GM19238 (cell line): ENCODE measurements at regions not wholly inside any gene's neighbourhood (a gene's known extent, or its start where the extent isn't known, plus 50 kb on each side); places are given as distances from the start of the nearest gene placed in this dataset.

Experiments used
- DNase-seq: peaks from one replicate; pipeline ENCODE4 v3.0.0; 2011; ENCODE audit warnings: low spot score; ENCODE audit not compliant: insufficient read length

DNA sequence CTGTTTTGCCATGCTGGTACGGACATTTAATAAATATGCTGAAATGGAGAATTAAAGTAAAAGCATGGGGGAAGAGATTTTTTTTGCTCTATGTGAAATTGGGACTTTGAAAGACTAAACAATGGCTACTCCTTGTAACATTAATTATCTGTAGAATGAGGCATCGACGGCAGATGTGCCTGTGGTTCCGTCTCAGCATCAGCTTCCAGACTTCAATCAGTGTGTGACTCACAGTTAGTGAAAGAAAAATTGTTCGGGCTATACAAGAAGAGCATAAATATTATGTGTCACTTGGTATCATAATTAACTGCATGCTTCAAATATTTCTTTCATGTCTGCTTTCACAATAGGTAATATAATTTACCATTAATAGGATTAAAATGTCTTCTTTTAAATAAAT is 117.0 kb upstream of the SMIM21 start:
- no peak for DNase-seq

DNA sequence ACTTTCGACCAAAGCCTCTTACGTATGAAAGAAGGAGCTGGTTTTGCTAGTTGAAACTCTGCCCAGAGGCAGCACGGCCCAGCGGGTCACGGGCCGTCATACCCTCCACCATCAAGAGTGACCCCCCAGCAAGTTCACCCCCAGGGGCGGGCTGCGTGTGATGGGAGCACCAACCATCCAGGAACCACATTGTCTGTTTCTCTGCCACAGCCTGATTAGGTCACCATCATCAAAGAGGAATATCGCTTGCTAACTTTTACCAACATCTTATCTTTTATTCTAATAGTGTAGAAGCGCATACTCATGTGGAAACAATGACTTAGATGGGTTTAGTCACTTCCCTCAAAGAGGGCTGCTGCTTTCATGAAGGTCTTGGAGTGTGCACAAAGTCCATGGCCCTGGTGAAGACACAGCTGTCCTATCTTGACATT is 116.6 kb upstream of the SMIM21 start:
- no peak for DNase-seq

DNA sequence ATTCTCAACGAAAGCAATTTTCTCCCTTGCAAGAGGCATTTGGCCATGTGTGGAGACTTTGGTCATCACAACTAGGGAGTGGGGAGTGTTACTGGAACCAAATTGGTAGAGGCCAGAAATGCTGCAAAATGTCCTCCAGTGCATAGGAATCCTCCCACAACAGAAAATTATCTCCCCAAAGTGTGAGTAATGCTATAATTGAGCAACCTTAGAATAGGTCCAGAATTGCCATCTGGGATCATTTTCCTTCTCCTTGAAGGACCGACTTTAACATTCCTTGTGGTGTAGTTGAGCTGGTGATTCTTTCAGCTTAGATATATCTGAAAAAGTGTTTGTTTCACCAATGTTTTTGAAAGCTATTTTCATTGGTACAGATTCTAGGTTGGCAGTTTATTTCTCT is 111.2 kb upstream of the SMIM21 start:
- no peak for DNase-seq

DNA sequence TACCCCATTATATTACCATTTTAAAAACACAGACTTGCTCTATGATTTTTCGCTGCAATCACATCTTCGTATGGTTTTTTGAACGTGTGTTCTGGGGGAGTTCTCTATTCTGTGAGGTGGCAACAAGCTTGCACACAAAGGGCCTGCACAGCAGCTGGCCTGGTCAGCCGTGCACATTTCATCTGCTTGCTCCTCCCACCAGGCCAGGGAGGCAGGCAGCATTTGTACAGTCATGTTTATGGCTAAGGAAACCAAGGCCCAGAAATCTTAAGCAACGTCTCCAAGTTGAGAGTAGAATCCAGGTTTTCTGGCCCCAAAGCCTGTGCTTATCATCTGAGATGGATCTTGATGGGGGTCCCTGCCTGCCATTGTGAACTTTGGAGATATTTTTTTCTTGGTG is 106.4 kb upstream of the SMIM21 start:
- no peak for DNase-seq

DNA sequence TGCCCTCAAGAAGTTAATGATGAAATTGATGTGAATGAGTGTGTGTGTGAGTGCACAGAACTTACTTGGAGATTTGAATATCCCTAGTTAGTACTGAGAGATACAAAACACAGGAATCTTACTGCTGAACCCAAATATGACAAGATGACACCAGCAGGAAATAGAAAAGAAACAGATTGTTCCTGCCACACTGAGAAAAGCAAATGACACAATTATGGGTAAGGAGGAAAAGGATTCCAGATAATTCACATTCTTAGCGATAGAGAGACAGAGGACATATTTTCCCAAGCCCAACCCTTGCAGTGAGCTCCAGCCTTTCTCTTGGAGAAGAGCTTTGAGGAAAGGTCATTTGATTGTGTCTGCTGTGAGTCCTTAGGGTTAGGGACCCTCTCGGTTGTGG is 105.7 kb upstream of the SMIM21 start:
- DNase-seq, result no peak

DNA sequence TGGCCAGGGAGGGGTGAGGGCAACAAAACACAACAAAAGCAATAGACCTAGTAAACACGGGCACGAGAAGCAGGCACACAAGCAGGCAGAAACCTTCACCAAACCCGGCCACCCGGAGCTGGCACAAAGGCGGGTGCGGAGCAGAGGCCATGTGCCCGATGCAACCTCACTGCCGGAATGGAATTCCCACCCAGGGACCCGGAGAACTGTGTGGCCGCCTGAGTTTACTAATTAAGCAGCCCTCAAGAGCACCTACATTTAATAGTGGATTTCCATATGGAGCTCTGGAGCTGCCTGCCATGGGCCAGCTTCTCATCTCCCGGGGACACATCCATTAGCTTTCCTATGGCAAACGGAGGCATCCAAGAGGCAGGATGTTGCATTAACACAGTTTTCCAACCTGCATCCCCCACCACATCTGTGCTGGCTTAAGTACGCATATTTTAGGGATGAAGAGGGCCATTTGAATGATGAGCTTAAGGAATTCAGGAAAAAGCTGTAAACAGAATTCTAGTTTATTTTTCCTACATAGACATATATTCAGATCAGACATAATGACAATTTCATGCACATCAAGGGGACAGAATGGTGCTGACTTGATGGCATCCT is 104.5 kb upstream of the SMIM21 start:
- DNase-seq, result no peak

DNA sequence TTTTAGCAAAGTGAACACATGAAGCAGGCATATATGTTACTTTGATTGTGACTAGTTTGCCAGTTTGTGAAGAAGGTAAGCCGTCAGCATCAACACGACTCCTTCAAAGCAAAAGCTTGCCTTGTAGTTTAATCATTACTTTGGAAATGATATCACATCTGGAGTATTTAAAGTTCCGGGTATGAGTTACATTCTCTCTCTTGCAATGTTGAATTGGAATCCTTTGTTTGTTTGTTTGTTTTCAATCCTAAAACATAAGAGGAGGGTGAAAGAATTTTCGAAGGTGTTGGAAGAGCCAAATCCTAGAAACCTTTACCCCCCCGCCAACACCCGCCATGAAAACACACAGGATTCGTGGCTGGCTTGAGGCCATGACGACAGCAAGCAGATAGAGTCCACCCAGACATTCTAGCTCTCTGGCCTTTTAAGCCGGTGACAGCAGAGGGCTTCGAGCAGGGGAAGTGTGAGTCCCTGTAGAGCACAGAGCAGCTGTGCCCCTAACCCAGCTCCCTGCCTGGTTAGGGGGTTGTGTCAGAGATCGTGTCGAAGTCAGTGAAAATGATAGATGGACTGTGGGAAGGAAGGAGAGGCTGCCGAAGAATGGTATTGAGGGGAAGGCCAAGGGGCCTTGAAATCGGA is 103.8 kb upstream of the SMIM21 start:
- no peak for DNase-seq

DNA sequence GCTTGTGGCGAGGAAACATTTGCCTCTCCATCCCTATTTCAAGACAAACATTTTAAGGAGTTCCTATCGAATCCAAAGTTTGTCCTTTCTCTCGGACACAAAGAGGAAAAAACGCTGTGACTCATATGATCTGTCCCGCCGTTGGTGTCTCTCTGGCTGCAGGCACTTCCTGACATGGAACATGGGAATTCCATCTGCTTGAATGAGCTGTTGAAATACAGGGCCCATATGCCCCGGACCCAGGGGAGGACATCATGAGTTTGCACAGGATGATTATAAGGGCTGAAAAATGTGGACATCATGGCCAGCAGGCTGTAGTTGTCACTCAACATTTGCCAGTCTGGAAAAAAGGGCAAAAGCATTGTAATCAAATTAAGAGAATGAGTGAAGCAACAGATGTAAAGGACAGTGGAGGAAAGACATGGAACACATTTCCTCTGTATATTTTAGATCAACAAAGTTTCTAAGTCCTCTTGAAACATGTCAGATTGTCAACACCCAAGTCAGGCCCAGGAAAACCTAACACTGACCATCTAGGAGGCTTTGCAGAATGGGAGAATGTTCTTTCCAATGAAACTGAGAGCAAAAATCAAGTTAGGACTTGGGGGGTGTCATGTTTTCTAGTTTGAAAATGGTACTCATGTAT is 103.2 kb upstream of the SMIM21 start:
- DNase-seq, result no peak

DNA sequence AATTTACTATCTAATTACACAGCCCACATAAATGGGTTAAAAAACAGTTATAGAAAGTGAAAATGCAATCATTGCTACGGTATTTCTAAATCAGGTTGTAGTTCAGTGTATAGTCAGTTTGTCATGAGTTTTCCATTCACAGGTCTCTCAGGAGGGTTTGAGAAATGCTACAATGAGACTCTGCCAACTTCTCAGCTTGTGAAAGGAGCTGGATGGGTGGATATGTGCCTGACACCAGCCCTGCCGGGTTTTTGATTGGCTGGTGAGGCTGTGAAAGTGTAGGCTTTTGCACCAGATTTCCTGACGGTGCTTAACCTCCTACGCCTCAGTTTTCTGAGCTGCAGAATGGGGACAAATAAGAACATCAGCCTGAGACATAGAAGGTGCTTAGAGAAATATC is 102.6 kb upstream of the SMIM21 start:
- DNase-seq, result no peak

DNA sequence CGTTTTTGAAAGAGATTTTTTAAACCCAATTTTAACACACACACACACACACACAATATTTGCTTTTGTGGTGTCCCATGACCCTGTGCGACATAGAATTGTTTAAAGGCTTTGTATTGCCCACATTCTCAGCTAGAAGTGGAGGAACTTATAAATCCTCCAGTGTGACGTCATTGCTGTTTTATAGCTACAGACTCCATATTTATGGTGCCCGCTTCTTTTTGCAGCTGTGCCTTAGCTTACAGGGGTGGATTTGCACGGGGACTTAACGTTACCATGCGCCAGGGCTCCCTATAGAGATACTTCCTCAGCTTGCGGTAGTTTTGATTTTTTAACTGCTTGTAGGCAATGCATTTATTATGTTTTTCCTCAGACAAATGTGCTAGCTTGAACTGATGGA is 101.9 kb upstream of the SMIM21 start:
- no peak for DNase-seq

DNA sequence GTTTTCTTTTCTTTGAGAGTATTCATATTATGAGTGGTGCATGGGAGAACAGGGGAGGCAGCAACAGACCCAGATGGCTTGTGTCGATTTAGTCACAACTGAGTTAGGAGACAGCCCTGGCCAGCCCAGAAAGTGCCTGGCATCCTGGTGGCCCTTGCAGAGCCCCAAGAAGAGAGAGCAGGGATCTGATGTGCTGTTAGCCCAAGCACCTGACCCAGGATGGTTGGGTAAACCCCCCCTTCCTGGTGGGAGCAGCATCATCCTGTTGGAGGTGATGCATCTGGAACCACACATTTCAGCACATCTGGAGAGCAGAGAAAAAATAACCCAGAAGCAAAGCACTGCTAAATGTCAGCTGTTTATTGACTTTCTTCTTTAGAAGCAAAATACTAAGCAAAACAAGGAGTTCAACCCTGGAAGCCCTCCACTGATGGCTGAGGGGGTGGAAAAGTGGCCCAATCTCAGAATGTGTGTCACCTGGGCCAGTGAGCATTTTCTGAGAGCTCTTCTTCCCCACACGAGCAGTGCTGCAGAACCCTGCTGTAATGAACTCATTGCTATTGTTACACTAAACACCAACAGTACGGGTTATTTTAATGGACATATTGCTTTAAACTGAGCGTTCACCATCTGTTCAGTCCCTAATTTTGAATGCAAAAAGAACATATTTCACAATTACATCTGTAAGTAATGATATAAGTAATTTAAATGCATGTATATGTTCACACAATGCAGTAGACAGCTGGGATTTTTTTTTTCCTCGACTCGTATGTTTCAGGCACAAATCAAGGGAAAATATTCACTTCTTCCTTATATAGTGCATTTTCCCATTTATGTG is 100.6 kb upstream of the SMIM21 start:
- no peak for DNase-seq

DNA sequence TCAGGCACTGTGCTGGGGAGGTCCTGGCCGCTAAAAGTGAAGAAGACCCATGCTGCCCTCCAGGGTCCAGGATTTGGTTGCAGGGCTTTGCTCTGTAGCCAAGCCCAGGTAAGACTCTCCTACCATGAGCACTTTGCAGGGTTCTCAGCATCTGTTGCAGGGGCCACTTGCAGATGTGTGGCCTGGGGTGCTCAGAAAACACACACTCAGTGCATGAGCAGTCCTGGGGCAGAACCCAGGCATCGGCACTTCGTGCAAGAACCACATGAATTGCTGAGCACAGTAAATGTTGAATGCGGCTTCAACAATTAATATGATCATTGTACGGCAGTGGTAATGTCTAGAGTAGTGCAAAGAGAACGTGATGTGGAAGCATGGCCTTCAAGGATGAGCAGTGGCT is 98.5 kb upstream of the SMIM21 start:
- DNase-seq, result no peak

DNA sequence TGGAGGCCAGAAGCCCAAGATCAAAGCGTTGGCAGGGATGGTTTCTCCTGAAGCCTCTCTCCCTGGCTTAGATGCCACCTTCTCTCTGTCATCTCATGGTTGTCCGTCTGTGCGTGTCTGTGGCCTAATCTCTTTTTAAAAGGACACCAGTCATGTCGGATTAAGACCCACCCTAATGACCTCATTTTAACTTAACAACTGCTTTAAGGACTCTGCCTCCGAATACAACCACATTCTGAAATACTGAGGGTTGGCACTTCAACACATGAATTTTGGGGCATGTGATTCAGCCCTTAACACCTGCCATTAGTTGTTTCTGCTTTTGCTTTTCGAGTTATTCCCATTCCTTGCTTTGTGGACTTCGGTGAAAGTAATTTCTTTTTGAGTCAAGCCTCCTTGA is 97.8 kb upstream of the SMIM21 start:
- DNase-seq, result no peak

DNA sequence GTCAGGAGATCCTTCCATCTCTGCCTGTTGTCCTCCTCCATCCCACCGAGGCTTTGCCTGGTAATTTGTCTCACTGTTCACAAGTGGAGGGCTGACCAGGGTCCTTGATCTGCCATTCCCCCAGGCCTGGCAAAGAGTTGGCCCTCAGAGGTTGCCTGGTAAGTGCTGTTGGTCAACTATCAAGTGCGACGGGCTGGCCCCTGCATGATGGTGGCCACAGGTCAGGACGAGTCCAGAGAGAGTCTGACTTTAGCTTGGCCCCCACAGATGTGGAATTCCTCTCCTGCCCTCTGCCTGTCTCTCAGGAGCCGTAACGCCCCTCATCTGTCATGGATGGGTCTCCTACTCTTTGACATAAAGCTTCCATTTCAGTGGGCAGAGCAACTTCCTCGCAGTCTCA is 97.3 kb upstream of the SMIM21 start:
- no peak for DNase-seq

DNA sequence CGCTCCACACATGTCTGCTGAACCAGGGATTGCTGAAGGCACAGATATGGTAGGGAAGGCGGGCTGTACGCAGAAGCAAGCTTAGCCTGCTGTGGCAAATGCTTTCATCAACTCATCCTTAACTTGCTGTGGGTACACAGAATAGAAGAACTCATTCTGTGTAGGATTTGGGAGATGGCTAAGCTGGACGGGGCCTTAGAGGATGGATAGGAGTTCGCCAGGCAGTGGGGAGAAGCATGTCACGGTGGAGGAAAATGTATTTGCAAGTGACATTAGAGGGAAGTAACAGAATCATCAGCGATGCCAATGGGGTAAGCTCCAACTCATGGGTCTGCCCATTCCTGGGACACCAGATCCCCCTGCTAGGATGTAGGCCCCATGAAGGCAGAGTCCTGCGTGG is 96.7 kb upstream of the SMIM21 start:
- no peak for DNase-seq

DNA sequence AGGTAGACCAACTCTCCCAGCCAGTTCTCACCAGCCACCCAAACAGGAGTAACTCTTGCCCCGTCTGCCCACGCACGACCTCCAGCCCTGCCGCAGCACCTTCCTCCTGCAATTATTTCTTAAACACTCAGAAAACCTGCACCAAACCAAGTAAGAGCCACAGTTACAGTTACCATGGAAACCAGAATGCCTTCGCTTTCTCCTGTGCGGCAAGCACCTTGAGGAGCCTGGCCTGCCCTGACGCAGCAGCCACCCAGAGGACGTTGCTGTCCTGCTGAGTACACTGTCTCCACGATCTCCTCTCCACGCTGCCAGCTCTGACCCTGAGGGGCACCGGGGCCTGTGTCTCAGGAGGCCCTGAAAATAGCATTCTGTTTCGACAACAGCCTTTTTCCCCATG is 94.3 kb upstream of the SMIM21 start:
- DNase-seq, result no peak

DNA sequence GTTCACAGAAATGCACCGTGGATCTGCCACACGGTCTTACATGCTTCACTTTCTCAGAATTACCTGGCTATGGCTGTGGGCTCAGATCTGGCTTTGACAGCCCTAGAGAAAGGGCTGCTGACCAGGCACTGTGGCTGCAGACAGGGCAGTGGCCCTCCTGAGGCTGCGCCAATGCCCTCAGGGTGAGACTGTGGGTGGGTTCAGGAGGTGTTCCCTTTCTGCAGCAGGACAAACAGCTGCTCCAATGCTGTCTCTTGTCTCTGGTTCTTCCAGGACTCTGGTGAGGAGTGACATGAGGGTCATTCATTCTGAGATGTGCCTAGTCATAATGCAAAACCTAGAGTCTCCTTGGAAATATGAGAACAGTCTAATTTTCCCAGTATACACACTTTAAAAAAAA is 90.5 kb upstream of the SMIM21 start:
- DNase-seq, result no peak

DNA sequence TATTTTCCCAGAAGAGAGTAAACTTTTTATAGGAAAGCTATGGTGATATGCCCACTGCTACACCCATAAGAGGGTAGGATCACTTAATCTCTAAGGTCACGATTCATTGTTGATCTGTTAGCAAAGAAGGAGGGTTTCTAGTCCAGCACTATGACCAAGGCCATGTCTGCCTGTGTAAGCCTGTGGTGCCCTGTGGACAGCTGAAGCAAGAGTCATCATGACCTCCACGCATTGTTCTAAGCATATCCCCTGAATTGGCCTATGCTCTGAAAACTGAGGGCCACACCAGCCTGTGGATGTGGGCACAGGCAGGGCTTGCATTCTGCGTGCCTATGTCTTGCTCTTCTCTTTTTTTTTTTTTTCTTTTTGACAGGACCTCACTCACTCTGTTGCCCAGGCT is 89.8 kb upstream of the SMIM21 start:
- DNase-seq, result no peak

DNA sequence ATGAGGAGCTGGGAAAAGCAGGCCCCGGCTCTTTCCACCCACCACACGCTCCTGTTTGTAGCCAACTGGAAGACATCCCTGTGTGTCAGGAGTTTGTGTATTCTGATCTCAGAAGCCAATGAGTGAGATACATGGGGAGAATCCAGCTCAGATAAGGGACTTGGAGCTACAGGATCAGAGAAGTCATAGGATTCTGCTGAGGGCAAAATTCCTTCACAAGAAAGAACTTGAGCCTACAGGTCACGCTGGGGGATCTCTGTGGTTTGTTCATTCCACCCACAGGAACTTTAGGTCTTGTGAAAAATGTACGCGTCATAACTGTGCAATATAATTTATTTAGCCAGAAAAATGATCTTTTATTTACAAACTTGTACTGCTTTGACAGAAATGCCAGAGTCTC is 80.1 kb upstream of the SMIM21 start:
- DNase-seq, result no peak

DNA sequence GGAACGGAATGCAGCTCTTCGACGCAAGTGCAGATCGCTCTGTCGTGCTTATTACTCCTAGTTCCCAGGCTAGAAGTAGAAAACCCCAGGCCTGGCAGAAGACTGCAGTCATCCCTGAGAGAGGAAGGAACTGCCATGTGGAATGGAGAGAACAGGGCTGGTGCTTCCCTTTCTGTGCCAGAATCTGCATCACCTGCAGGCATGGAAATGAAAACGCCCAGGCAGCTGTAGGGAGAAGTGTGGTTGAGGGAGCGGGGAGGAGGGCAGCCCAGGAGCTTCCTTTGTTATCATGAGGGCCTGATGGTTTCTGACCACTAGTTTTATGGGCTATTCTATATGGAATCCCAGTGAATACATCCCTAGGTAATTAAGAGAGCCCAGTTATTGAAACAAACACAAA is 79.4 kb upstream of the SMIM21 start:
- no peak for DNase-seq

DNA sequence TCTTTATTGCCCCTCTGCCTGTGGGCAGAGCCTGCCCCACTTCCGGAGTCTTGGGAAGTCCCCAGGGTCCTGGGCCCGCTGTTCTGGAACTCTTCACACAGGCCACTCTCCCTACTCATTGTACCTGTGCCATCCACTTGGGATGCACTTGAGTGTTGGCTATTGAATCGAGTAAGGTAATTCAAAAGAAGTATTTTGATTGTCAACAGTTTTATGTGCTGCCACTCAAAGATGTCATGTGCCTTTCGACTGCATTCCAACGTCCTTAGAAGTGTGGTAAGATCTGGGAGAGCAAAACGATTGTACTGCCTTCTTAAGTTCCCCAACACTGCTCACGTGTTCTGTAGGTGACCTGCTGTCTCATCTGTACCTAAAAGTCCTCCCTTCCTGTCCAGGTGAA is 77.0 kb upstream of the SMIM21 start:
- no peak for DNase-seq

DNA sequence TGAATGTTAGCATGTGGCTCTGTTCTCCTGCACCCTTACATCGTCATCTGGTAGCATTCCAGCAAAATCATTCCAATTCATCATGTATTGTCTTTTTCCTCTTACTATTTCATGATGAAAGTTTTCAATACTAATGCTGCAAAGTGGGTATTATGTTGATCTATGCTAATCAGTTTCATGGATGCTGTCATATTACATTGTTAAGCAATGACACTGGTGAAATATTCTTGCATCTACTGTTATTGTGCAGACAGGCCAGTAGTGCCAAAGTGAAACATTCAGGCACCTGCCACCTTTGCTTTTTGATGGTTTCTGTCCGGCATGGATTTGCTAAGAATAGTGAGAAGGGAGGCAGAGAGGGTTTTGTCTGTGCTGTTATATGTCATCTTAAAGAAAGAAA is 76.1 kb upstream of the SMIM21 start:
- no peak for DNase-seq
